NB4 (cell line): ENCODE measurements at regions not wholly inside any gene's neighbourhood (a gene's known extent, or its start where the extent isn't known, plus 50 kb on each side); places are given as distances from the start of the nearest gene placed in this dataset.

Source experiments
- CTCF ChIP-seq: IDR thresholded peaks from one replicate; pipeline ENCODE4 v1.5.1; 2012; ENCODE audit warnings: low read depth, low read length
- MYC ChIP-seq: IDR thresholded peaks from 2 replicates; pipeline ENCODE4 v1.6.1; 2011; ENCODE audit warnings: low read depth, low read length
- POLR2A ChIP-seq: IDR thresholded peaks from 2 replicates; pipeline ENCODE4 v1.6.1; 2011; ENCODE audit warnings: mild to moderate bottlenecking; ENCODE audit not compliant: insufficient read length; ENCODE audit errors: extremely low read depth
- TF ChIP-seq, protein P1 (sequence below): IDR thresholded peaks from 2 replicates; pipeline ENCODE4 v1.6.1; 2011; ENCODE audit warnings: low read depth, low read length

GRCh38 chrX:13374364-13374763 lies 54.5 kb upstream of the ATXN3L start:
- no peak for TF ChIP-seq CTCF
- no peak for TF ChIP-seq POLR2A
- TF ChIP-seq, protein P1, sequence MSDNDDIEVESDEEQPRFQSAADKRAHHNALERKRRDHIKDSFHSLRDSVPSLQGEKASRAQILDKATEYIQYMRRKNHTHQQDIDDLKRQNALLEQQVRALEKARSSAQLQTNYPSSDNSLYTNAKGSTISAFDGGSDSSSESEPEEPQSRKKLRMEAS: no peak
- TF ChIP-seq MYC: no peak
